ENCODE measurements at regions not wholly inside any gene's neighbourhood (a gene's known extent, or its start where the extent isn't known, plus 50 kb on each side); places are given as distances from the start of the nearest gene placed in this dataset.

DNA sequence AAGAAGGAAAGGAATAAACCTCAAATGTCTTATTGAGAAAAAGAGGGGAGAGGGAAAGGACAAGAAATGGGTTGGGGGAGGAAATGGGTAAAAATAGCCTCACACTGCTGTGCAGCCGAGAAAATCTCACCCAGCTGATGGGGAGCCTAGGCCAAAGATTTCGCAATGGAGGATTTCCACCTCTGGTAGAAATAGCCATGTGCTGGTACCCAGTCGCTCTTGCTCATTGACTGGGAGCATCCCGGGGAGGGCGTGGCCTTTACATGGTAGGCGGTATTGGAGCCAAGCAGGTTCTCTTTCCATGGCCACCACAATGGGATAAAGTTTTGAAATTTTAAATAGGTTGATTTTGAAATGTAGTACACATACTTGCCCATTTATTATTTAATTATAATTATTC lies 255.1 kb upstream of the LDB2 start:
- H3K27ac ChIP-seq (ENCODE audit: low read depth in 1 of 2, low read length in 1 of 2), result no peak overlapping the region
- no peaks in the 10 kb centered on the region for H3K27me3 ChIP-seq (ENCODE audit: control insufficient read depth in 3 of 3, insufficient read depth in 3 of 3, low read length in 2 of 3)
- no peak for DNase-seq
- H3K4me1 ChIP-seq (ENCODE audit: control insufficient read depth in 5 of 5, insufficient read depth in 5 of 5, low read length in 5 of 5), result no peaks in the 10 kb centered on the region
- H3K36me3 ChIP-seq (ENCODE audit: control insufficient read depth in 4 of 4, insufficient read depth in 4 of 4, low read length in 4 of 4), result no peaks in the 10 kb centered on the region
- H3K4me3 ChIP-seq, result no peak overlapping the region
- ATAC-seq (ENCODE audit: insufficient read depth, low FRiP score), result no peak
- 90 to 91% methylated on average over 6 of the region's 6 CpGs for WGBS, 2 donors
- no peak overlapping the region for H3K9ac ChIP-seq (ENCODE audit: insufficient read depth in 1 of 2, low read length in 2 of 2)
- peaks cover 0 to 3% (median 1%) of the 10 kb centered on the region in 4 donors for H3K9me3 ChIP-seq (ENCODE audit: control insufficient read depth in 4 of 4, insufficient read depth in 3 of 4, low read length in 3 of 4)
- TF ChIP-seq, protein P1, sequence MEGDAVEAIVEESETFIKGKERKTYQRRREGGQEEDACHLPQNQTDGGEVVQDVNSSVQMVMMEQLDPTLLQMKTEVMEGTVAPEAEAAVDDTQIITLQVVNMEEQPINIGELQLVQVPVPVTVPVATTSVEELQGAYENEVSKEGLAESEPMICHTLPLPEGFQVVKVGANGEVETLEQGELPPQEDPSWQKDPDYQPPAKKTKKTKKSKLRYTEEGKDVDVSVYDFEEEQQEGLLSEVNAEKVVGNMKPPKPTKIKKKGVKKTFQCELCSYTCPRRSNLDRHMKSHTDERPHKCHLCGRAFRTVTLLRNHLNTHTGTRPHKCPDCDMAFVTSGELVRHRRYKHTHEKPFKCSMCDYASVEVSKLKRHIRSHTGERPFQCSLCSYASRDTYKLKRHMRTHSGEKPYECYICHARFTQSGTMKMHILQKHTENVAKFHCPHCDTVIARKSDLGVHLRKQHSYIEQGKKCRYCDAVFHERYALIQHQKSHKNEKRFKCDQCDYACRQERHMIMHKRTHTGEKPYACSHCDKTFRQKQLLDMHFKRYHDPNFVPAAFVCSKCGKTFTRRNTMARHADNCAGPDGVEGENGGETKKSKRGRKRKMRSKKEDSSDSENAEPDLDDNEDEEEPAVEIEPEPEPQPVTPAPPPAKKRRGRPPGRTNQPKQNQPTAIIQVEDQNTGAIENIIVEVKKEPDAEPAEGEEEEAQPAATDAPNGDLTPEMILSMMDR (IDR thresholded peaks at IDR 0.05; ENCODE audit: control extremely low read depth, extremely low read depth), result no peak

DNA sequence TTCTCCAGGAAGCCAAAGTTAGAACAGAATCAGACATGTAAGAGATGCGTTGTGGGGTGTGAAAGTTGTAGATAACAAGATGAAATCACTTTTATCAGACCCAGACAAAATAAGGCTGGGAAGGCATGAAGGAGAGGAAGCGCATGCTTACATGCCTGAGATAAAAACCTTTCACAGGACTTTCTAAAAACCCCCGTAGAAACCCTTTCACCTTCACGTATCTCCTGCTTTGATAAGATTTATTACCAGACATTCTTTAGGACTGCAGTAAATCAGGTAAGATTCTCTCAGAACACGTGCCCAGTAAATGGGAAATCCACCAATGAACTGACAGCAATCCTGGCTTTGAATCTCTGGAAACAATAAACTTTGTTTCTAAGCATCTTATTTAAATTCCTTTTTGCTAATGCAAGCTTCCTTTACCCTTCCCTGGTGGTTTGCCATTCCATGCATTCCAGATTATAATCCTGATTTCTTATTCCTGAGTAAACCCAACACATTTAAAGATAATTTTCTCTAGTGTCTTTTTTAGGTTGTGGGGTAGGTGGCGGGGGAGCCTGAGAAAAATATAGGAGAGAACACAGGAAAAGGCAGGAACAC lies 254.6 kb upstream of the LDB2 start:
- Histone ChIP-seq H3K4me1 (ENCODE audit: control insufficient read depth in 5 of 5, insufficient read depth in 5 of 5, low read length in 5 of 5) (no peaks in the 10 kb centered on the region), H3K36me3 (ENCODE audit: control insufficient read depth in 4 of 4, insufficient read depth in 4 of 4, low read length in 4 of 4) (no peaks in the 10 kb centered on the region), H3K27ac (ENCODE audit: low read depth in 1 of 2, low read length in 1 of 2) (no peak overlapping the region), H3K4me3 (no peak overlapping the region), H3K27me3 (ENCODE audit: control insufficient read depth in 3 of 3, insufficient read depth in 3 of 3, low read length in 2 of 3) (no peaks in the 10 kb centered on the region), H3K9me3 (ENCODE audit: control insufficient read depth in 4 of 4, insufficient read depth in 3 of 4, low read length in 3 of 4) (peaks cover 0 to 3% (median 1%) of the 10 kb centered on the region in 4 donors), H3K9ac (ENCODE audit: insufficient read depth in 1 of 2, low read length in 2 of 2) (no peak overlapping the region)
- DNase-seq, result no peak
- TF ChIP-seq, protein P1 (IDR thresholded peaks at IDR 0.05; ENCODE audit: control extremely low read depth, extremely low read depth), result no peak
- WGBS, 2 donors, result 68 to 77% methylated on average over 6 of the region's 6 CpGs
- no peak for ATAC-seq (ENCODE audit: insufficient read depth, low FRiP score)

DNA sequence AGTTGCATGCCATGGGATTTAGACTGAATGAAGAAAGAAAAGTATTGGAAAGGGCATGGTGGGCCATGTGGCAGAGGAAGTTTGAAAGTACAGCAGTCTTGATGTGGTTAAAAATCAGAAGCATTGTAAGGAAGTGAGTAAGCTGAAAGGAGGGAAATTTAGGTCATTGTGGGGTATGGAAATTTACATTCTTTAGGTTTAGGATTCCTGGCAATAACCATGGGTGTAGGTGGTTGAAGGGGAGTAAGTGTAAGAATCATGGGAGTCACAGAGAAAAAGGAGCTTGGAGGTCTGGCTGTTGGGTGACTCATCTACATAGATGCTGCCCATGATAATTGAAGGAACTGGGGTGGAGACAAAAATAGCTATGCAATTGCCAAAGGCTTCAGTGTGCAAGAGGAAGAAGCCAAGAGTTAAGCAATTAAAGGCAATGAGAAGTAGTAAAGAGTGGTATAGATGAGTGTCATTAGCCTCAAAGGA lies 243.8 kb upstream of the LDB2 start:
- Histone ChIP-seq H3K4me3 (no peak overlapping the region), H3K9ac (ENCODE audit: insufficient read depth in 1 of 2, low read length in 2 of 2) (no peak overlapping the region), H3K4me1 (ENCODE audit: control insufficient read depth in 5 of 5, insufficient read depth in 5 of 5, low read length in 5 of 5) (no peaks in the 10 kb centered on the region), H3K27ac (ENCODE audit: low read depth in 1 of 2, low read length in 1 of 2) (no peak overlapping the region), H3K27me3 (ENCODE audit: control insufficient read depth in 3 of 3, insufficient read depth in 3 of 3, low read length in 2 of 3) (no peaks in the 10 kb centered on the region), H3K9me3 (ENCODE audit: control insufficient read depth in 4 of 4, insufficient read depth in 3 of 4, low read length in 3 of 4) (peaks cover 0 to 7% (median 4%) of the 10 kb centered on the region in 4 donors), H3K36me3 (ENCODE audit: control insufficient read depth in 4 of 4, insufficient read depth in 4 of 4, low read length in 4 of 4) (no peaks in the 10 kb centered on the region)
- TF ChIP-seq, protein P1 (IDR thresholded peaks at IDR 0.05; ENCODE audit: control extremely low read depth, extremely low read depth), result no peak
- no peak for DNase-seq
- no peak for ATAC-seq (ENCODE audit: insufficient read depth, low FRiP score)

DNA sequence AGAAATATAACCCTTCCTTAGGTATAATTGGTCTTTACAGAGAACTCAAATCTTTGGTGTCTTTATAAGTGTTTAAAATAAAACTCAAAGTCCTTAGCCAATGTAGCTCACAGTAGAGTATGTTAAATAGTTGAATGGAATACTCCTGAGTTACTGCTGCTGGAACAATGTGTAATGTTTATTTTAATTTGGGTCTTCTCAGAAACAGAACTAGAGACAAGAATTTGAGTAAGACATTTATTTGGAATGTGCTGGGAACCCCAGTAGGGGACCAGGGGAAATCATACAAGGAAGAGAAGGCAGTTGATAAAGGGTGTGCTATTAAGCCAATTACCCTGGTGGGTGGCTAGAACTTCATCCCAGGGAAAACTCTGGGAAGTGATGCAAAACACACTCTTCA lies 240.4 kb upstream of the LDB2 start:
- Histone ChIP-seq H3K36me3 (ENCODE audit: control insufficient read depth in 4 of 4, insufficient read depth in 4 of 4, low read length in 4 of 4) (no peaks in the 10 kb centered on the region), H3K27me3 (ENCODE audit: control insufficient read depth in 3 of 3, insufficient read depth in 3 of 3, low read length in 2 of 3) (no peaks in the 10 kb centered on the region), H3K27ac (ENCODE audit: low read depth in 1 of 2, low read length in 1 of 2) (no peak overlapping the region), H3K9ac (ENCODE audit: insufficient read depth in 1 of 2, low read length in 2 of 2) (no peak overlapping the region), H3K9me3 (ENCODE audit: control insufficient read depth in 4 of 4, insufficient read depth in 3 of 4, low read length in 3 of 4) (peaks cover 0 to 5% (median 4%) of the 10 kb centered on the region in 4 donors), H3K4me1 (ENCODE audit: control insufficient read depth in 5 of 5, insufficient read depth in 5 of 5, low read length in 5 of 5) (no peaks in the 10 kb centered on the region), H3K4me3 (no peak overlapping the region)
- no peak for ATAC-seq (ENCODE audit: insufficient read depth, low FRiP score)
- TF ChIP-seq, protein P1 (IDR thresholded peaks at IDR 0.05; ENCODE audit: control extremely low read depth, extremely low read depth), result no peak
- DNase-seq, result no peak
